Tibial nerve (tissue), 4 donors: ENCODE measurements at regions not wholly inside any gene's neighbourhood (a gene's known extent, or its start where the extent isn't known, plus 50 kb on each side); places are given as distances from the start of the nearest gene placed in this dataset.

Experiments
- CTCF ChIP-seq, 5 experiments: fragments of 200-600 bp in 3 of 5; fragments of 450-650 bp in 2 of 5; sonication (generic) in 3 of 5; IDR thresholded peaks; one replicate each; pipeline ENCODE4 v1.5.1; 2016 to 2019; ENCODE audit warnings: antibody characterized with exemption in 5 of 5, mild to moderate bottlenecking in 3 of 5, moderate library complexity in 2 of 5
- EP300 ChIP-seq, 2 donors: sonication (generic); formaldehyde crosslinking; IDR thresholded peaks; one replicate each; pipeline ENCODE4 v1.6.1; 2017; ENCODE audit warnings: antibody characterized with exemption in 2 of 2, mild to moderate bottlenecking in 1 of 2
- POLR2A ChIP-seq, 2 donors: fragments of 450-650 bp; IDR thresholded peaks; one replicate each; pipeline ENCODE4 v1.6.1; 2017; ENCODE audit warnings: antibody characterized with exemption in 2 of 2, mild to moderate bottlenecking in 2 of 2, moderate library complexity in 2 of 2

DNA sequence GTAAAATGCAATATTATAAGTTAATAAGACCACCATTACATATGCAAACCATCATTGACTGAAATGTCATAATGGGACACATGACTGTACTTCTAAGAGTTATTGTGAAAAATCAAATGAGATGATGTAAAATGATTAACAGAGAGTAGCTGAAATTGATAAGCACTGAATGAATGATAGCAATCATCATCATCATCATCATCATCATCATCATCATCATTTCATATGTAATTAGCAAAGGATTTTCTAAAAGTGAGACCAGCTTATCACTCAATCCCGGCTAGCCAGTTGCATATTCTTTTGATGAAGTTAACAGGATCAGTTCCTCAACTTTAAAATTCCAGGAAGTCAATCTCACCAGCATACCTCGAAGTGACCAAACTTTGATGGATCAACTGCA is 650.3 kb upstream of the KLF4 start:
- TF ChIP-seq CTCF (IDR thresholded peaks at IDR 0.05) (no peak), POLR2A (IDR thresholded peaks at IDR 0.05) (no peak), EP300 (IDR thresholded peaks at IDR 0.05) (no peak)
